GM04503 (cell line): ENCODE measurements at regions not wholly inside any gene's neighbourhood (a gene's known extent, or its start where the extent isn't known, plus 50 kb on each side); places are given as distances from the start of the nearest gene placed in this dataset.

ENCODE experiments used
- DNase-seq: peaks from one replicate; pipeline ENCODE4 v3.0.0-alpha.2; 2012; ENCODE audit warnings: low read depth

- no peak for DNase-seq
Measured at GRCh38 chr15:31456354-31457060, 129.9 kb downstream of the KLF13 start.

DNA sequence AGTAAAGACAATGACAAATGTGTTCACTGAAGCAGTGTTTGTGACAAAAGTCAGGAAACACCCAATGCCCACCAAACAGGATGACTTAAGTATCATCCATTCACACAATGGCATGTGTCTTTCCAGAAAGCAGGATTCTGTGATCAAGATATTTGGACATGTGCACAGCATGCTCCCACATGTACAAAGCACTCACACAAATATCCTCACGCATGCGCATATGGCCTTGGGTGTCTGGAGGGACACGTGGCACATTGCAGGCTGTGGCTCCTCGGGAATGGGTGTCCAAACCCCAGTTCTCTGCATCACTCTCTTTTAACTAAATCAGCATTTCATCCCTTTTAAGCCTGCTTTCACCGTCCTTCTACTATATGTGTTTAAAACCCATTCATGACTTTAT lies 130.5 kb downstream of the KLF13 start:
- DNase-seq: no peak

DNA sequence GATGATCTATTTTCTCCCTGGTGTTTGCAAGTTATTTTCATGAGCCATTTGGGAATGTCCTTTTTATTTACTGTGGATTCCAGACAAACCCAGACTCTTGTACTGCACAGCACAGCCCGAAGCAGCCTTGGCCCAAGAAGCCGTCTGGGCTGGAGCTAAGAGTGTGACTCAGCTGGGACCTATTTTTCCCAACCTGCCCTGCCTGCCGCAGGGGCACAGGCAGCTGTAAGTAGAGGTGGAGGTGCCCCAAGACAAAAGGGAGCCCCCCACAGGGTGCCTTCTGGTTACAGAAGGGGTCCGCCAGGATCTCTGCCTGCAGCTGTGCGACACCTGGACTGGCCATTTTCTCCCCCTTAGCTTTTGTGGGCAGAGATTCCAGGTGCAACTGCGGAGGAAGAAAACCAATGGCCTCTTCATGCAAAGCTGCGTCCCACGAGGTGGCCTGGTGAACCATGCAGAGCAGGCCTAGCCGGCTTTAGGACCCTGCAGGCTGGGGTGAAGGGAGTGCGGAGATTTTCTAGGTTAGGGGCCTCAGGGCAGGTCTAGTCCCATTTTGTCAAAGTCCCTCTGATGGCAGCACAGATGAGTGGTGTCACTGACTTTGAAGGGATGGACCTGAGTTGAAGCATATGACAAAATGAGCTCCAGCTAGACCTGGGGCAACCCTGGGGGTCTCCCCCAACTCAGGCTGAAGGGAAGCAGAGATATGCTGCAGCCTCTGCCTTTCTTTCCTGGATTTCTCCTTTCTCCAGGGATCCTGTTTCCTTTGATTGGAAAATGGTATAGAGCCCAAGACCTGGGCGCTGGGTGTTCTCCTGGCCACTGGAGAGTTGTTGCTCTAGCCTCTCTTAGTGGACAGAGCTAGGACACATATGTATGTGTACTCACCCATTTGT lies 131.2 kb downstream of the KLF13 start:
- peak; percentile 79 for DNase-seq

DNA sequence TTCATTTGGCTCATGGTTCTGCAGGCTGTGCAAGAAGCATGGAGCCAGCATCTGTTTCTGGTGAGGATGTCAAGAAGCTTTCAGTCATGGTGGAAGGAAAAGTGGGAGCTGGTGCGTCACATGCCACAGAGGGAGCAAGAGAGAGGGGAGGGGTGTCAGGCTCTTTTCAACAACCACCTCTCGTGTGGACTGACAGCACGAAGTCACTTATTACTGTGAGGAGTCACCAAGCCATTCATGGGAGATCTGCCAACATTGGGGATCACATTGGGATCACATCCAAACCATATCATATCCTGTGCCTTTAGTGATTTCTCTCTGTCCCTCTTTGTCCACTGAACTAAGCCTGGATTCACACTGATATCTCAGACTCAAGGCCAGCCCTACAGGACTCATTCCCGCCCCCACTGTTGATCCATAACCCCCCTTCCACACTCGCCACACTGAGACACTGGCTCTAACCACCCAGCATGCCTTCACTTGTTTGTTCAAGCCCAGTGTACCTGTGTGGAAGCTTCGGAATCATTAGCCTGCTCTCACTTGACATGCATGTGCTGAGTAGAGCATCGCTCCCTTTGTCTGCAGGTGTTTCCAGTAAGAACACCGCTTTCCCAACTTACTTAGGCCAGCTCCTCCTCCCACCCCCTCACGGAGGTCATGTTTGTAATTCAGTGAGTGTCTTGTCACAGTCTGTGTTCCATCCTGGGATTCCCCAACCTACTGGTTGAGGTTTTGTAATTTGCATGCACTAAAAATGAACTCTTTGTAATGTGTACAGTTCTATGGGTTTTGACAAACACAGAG lies 132.2 kb downstream of the KLF13 start:
- DNase-seq: no peak

DNA sequence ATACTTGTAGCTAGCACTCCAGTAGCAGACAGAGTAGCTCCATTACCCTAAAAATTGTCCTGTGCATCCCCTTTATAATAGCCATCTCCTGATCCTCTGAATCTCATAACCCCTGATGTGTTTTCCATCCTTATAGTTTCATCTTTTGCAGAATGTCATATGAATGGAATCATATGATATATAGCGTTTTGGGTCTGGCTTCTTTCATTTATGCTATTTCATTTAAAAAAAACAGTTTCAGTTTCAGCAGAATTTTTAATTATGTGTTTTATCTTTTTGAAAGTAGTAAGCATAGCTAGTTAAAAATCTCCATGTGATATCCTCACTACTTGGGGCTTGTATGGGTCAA lies 132.7 kb downstream of the KLF13 start:
- DNase-seq: no peak

GRCh38 chr15:31461375-31461774 lies 134.7 kb downstream of the KLF13 start:
- no peak for DNase-seq

- DNase-seq: no peak
Measured at GRCh38 chr15:31461911-31462480, 135.4 kb downstream of the KLF13 start.

GRCh38 chr15:31463521-31464102 lies 137.0 kb downstream of the KLF13 start:
- no peak for DNase-seq

- DNase-seq: no peak
Measured at GRCh38 chr15:31464216-31465082, 137.8 kb downstream of the KLF13 start.

DNA sequence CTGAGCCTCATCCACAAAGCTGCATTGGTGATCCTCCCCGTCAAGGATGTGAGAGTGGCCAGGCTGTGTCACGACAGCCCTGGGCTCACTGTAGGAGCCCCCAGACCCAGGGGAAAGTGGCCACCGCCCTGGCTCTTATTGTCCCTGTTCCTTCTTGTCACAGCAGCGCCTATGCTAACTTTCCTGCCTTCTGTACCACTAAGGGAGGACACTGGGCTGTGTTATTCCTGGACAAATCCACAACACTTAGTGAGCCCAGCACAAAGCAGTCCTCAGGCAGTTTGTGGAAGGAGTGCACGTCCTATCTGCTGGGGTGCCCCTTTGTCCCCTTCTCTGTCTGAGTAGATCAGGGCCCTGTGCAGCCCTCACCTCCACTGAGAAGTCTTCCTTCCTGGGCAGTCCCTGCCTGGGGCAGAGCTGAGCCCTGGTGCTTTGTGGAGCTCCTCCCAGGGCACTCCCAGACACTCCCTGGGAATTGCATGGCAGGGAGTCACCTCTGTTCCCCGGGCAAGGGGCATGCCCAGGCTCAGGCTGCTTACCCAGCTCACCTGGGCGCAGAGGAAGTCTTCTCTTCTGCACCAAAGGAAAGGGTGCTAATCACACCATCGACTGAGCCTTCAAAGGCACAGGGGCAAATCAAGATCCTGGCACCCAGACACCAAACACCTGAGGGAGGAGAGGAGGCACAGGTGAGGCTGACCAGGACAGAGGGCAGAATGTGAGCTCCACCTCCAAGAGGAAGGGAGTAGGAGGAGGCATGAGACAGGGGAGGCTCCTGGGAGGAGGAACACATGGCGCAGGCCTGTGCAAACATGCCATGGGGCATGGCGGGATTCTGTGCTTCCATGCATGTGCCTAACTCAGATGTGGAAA lies 138.7 kb downstream of the KLF13 start:
- no peak for DNase-seq

GRCh38 chr15:31467361-31467760 lies 140.7 kb downstream of the KLF13 start:
- no peak for DNase-seq

DNA sequence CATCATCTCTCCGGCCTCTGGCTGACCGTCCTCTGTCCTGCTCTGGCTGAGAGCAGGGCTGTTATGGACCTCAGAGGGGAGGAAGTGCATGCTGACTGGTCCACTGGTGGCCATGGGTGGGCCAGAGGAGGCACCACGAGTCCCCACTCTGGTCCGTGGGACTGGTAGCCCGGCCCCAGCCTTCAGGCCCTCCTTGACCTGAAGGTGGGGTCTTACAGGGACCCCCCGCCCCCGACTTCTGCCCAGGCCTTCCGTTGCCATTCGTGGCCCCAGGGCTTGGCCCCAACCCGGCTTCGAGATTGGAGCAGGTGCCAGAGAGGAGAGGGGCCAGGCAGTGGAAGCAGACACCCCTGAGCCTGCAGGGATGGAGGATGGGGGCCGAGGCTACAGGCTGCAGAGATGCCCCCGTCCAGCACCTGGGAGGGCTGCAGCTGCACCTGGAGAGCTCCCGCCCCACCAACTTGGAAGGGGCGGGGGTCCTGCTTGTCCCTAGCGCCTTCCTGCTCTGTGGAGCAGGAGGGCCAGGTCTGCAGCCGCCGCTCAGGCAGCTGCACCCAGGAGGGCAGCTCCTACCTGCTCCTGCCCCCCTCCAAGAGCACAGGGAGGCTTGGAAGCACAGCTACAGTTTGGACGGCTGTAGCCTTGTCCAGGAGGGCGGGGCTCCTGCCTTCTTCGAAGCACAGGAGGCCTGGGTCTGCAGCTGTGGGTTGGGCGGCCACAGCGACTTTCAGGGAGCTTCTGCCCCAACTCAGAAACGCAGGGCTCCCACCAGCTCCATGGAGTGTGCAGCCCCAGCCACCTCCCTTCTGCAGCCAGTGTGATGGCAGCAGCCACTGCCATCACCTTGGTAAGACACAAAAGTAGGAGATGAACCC lies 142.5 kb downstream of the KLF13 start:
- DNase-seq: no peak

- DNase-seq: no peak
Measured at GRCh38 chr15:31469786-31470525, 143.3 kb downstream of the KLF13 start.

GRCh38 chr15:31470756-31471155 lies 144.1 kb downstream of the KLF13 start:
- no peak for DNase-seq

DNA sequence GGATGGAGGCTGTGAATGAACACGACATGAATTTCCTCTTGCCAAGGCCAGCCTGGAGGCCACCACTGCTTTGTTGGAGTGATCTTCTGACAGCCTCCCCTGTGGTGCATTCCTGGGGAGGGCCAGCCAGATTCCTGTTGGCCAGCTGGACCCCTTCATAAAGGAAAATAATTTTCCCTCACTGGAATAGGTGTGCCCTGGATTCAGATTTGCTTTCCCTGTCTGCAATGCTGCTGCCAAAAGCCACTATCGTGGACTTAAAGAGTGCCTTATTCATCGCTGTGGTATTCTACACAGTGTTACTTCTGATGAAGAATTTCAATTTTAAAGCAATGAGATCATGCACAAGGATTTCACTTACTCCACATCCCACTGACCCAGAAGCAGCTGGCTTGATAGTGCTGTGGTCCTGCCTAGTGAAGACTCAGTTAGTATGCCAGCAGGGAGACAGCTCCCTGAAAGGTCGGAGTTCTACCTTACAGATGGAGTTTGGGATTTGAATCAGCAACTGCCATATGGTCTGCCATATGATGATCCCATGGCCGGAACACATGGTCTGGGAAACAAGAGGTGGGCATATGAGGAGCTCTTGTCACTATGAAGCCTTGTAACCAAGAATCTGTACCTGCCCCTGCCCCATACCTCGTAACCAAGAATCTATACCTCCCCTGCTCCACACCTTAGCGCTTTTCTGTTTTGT lies 145.2 kb downstream of the KLF13 start:
- peak; percentile 73 for DNase-seq

DNA sequence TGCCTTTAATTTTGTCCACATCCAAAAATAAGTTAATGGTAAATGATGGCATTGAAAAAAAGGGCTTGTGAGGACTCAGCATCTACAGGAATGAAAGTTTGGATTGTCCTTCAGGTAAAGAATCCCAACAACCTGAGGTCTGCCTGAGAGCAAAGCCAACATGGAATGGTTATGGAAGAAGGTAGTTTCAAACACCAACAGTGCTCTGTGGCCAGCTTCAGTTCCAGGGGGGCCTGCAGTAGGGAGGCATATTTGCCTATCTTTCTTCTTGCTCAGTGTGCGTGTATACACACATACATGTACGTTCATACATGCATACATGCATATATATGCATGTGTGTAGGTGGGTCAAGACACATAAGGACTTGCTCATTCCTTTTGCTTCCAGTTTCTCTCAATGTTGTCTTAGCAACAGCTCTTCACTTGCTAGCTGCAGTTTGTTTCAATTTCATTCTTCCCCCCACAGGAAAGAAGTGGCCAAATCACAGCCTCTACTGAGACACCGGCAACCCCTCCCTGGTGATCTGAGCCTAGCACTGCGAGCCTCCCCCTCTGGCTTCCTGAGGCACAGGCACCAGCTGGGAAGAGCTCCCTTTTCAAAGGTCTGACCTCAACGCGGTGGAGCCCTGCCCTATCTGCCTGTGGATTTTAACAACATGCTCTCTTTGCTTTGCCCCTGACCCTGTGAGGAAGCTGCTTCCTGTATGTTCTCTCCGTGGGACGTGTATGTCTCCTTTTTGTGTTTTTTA lies 146.2 kb downstream of the KLF13 start:
- no peak for DNase-seq
